GM12874 (cell line): ENCODE measurements at regions not wholly inside any gene's neighbourhood (a gene's known extent, or its start where the extent isn't known, plus 50 kb on each side); places are given as distances from the start of the nearest gene placed in this dataset.
A peak's percentile ranks its signal among the peaks of the same experiment; 100 is the strongest.

Source experiments
- TF ChIP-seq, protein P1 (sequence below): IDR thresholded peaks from 2 replicates; pipeline ENCODE4 v1.5.1; 2011; ENCODE audit warnings: low read depth, mild to moderate bottlenecking, control low read depth, low read length, moderate library complexity; ENCODE audit not compliant: insufficient read depth

- TF ChIP-seq, protein P1, sequence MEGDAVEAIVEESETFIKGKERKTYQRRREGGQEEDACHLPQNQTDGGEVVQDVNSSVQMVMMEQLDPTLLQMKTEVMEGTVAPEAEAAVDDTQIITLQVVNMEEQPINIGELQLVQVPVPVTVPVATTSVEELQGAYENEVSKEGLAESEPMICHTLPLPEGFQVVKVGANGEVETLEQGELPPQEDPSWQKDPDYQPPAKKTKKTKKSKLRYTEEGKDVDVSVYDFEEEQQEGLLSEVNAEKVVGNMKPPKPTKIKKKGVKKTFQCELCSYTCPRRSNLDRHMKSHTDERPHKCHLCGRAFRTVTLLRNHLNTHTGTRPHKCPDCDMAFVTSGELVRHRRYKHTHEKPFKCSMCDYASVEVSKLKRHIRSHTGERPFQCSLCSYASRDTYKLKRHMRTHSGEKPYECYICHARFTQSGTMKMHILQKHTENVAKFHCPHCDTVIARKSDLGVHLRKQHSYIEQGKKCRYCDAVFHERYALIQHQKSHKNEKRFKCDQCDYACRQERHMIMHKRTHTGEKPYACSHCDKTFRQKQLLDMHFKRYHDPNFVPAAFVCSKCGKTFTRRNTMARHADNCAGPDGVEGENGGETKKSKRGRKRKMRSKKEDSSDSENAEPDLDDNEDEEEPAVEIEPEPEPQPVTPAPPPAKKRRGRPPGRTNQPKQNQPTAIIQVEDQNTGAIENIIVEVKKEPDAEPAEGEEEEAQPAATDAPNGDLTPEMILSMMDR = no peak
Observed at GRCh38 chr22:22113701-22114100, 130.9 kb upstream of the VPREB1 start.

- TF ChIP-seq, protein P1 = no peak
Observed at GRCh38 chr22:22112533-22113294, 130.1 kb upstream of the TOP3B start.

- TF ChIP-seq, protein P1 = no peak
Observed at GRCh38 chr22:22111983-22112382, 129.4 kb upstream of the TOP3B start.

GRCh38 chr22:22111267-22111751 lies 128.7 kb upstream of the TOP3B start:
- TF ChIP-seq, protein P1 = no peak

DNA sequence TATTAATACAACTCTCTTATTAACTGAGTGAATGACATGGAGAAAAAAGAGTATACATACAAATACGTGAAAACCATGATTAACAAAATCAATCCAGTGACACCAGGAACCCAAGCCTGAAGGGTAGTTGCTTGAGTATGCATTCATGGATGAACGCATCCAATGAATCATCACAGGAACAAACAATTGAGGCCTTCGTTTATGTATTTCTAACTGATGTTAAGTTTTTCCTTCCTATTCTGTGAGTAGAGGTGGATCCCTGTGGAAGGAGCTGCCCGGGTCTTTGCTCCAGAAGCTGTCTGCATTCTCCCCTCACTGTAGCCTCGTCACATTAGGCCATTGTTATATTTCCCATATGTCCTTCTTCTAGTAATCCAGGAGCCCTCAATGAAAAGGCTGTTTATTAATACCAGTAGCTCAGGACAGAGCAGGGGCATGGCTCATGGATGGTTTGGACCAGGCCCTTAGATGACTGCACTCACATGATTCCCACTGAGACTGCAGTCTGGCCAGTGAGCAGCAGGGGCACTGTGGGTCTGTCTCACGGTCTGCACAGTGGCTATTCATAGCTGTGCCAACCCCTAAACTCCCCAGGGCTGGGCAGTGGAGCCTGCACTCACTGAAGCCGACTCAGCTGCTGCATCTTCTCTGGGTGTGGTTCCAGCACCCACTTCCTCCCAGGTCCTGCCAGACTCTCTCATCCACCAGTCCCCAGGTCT lies 128.1 kb upstream of the TOP3B start:
- TF ChIP-seq, protein P1 = peak; percentile 85

- TF ChIP-seq, protein P1 = peak; percentile 23; the same call in 1 of the 2 replicates
Observed at GRCh38 chr22:22109693-22110466, 127.3 kb upstream of the TOP3B start.

DNA sequence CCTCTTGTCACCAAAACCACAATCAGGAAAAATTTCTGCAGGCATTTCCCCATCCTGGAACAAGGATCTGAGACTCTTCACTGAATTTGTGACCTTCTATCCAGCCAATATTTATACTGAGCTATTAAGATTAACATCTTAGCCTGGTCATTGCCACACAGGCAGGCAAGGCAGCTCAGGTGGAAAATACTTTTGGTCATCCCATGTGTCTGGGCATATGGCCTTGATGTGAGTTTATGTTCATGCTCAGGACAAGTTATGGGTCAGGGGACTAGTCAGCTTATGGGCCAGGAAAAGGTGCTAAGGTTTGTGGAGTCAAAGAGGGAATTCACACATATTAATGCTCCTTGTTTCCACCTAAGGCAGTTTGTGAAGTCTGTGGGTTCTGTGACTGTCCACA lies 124.3 kb upstream of the TOP3B start:
- TF ChIP-seq, protein P1 = no peak
